Jurkat, Clone E6-1 (cell line): ENCODE measurements at regions not wholly inside any gene's neighbourhood (a gene's known extent, or its start where the extent isn't known, plus 50 kb on each side); places are given as distances from the start of the nearest gene placed in this dataset.
"Not testable (repeated sequence)": the region's sequence is repeated elsewhere in the genome, so short reads cannot be mapped to it uniquely, and the experiment has no call there.

ENCODE experiments used
- DNase-seq: peaks from one replicate; pipeline ENCODE4 v3.0.0-alpha.2; 2011; ENCODE audit warnings: low read depth, low spot score
- H3K4me3 ChIP-seq: 2 replicates; pipeline ENCODE4 v1.5.1; 2011; ENCODE audit warnings: mild to moderate bottlenecking, low read length, control low read depth, moderate library complexity

DNA sequence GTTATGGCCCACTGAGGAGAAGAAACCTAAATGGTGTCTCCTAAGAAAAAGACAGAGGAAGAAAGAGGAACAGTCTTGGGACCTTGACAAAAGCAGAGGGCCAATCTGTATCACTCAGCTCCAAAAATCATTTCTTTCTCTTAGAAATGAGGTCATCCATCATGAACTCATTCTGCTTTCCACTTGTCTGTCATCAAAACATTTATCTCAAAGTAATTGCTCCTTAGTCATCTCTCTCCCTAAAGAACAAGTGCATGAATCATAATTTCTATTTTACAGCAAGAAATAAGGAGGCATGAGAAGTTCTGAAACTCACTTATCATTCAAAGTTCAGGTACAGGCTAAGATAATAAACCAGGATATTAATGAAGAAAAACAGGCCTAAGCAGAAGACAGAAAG lies 375.6 kb downstream of the KCNA4 start:
- no peak overlapping the region for H3K4me3 ChIP-seq
- DNase-seq: no peak

DNA sequence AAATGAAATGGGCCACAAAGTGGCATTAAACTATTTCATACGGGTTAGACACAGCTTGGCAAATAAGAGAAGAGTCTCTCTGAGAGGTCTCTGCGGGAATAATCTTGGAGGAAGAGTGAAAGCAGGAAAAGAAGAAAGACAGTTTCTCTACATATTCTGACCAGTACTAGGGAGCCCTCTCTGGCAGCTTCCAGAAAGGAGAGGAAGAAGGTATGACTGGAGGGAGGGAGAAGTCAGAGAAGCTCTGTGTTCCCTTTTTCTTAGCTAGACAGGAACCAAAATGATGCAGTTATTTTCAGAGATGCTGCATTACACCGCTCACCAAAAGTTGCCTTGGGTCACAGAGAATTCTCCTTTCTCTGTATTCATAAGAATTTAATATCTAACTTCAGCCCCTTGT lies 382.1 kb downstream of the KCNA4 start:
- no peak for DNase-seq

DNA sequence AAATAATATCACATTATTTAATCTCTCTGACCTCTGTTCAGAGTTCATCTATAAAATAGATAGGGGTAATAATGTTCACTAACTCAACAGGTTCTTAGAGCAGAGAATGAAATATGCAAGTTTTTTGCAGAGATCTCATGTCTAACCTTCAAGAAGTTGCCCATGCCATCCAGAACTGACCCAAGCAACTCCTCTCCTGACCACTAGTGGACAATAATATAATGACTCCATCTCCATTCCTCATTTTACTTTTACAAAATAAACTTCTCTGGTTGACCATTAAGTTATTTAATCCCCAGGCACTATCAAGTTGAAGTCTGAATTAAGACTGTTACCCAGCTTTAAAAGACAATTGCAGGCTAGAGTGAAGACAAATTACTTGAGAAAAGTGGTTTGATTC lies 382.6 kb downstream of the KCNA4 start:
- no peak for DNase-seq

More for the DNA sequence above, 382.1 kb downstream of the KCNA4 start:
- no peak overlapping the region for H3K4me3 ChIP-seq

DNA sequence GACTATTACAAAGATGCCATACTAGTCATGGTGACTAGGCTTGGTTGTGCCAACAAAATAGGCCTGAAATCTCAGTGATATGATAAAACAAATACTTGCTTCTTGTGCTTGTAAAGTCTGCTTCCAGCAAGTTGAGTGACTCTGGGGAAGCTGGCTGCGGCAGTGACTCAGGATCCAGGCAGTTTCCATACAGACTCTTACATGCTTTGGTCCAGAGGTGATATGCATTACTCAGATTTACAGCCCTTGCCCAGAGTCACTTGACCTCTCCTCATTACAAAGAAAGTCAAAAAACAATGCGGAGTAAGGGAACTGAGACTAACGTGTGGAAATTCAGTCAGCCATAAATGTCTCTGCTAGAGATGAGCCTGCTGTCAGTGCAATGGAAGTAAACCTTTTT lies 387.5 kb downstream of the KCNA4 start:
- no peak for DNase-seq
- H3K4me3 ChIP-seq: no peak overlapping the region

More for the DNA sequence above, 382.6 kb downstream of the KCNA4 start:
- H3K4me3 ChIP-seq: no peak overlapping the region

DNA sequence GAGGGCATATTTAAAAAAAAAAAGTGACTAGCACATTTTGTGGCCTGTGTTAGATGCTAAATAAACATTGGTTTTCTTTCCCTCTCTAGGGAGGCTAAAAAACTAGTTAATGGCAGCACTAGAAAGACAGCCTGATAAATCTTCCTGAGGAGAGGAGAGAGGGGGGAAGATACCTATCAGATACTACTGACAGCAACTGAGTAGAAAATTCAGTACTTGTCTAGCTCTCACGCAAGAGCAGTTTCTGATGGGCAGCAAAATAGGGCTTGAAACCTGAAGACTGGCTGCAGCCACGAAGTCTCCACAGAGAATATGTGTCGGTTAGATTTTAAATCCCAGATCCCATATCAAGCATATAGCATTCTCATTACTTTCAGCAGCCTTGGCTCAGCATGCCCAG lies 388.2 kb downstream of the KCNA4 start:
- DNase-seq: no peak

DNA sequence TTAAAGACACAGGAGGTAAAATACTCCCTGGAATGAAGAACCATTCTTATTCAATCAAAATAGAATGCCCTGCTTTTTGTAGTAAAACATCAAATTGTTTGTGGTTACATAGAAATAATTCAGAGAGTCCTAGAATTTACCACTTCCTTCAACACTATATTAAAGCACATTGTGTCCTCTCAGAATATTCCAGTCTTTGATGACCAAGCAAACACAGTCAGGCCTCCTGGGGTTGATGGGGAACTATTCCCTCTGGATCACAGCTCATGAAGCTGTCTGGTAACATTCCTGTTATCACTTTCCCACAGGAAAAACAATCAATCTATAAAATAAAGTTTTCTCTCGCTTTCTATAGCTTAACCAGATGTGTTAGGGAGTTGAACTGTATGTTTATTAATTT lies 389.3 kb downstream of the KCNA4 start:
- DNase-seq: no peak
- no peak overlapping the region for H3K4me3 ChIP-seq

More for the DNA sequence above, 388.2 kb downstream of the KCNA4 start:
- no peak overlapping the region for H3K4me3 ChIP-seq

DNA sequence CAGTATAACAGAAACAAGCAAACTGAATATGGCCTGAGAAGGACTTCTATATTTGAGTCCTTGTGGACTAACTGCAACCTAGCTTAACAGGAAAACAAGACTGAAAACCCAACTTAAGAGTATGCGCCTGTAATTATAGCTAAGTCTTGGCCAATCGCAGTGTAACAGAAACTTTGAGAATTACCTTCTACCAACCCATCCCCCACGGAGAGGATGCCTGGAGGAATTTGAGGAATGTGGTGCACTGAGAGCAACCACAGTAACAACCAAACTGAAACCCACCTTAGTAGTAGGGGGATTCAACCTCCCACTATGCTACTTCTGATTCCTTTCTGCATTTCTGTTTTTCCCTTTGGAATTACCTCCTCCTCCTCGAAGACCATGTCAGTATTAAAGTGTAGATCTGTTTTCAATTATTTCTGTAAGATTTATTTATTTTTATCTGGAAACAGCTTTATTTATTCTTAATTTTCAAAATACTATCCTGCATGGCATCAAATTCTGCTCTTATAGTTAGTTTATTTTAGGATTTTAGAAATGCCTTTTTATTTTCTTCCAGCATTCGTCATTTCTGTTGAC lies 393.6 kb downstream of the KCNA4 start:
- no peak for DNase-seq
- H3K4me3 ChIP-seq: no peak overlapping the region

DNA sequence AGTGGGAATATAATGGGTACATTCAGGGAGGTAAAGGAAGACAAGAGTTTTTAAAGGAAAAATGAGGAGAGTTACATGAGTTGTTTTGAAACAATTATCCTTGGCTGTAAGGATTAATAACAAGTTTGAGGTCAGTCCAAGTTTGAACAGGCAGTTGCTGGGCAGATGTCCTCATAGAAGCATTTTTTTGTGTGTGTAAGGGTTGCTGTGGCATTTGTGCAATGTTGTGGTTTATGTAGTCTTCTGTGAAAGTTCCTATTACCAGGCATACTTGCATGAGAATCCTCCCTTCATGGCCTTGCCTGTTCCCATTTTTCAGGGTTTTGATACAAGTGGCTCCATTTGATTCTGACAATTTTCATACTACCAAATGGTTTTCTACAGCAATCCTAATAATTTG lies 400.2 kb downstream of the KCNA4 start:
- no peak overlapping the region for H3K4me3 ChIP-seq
- no peak for DNase-seq

DNA sequence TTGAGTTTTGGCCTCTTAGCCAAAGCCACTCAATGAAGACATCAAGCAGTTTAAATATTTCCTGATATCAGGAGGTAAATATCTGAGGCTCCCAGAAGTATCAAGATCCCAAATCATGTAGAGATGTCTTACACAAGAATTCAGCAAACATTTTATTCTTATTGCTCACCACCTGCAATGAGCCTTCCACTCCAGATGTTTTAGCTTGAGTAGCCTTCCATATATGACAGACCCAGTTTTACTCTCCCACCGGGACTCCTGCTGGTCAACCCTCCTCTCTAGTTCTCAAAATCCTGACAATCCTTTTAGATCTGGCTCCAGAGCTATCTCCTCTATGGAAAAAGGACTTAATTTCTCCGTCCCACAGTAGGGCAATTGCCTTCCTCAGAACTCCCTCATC lies 404.4 kb downstream of the KCNA4 start:
- no peak for DNase-seq

DNA sequence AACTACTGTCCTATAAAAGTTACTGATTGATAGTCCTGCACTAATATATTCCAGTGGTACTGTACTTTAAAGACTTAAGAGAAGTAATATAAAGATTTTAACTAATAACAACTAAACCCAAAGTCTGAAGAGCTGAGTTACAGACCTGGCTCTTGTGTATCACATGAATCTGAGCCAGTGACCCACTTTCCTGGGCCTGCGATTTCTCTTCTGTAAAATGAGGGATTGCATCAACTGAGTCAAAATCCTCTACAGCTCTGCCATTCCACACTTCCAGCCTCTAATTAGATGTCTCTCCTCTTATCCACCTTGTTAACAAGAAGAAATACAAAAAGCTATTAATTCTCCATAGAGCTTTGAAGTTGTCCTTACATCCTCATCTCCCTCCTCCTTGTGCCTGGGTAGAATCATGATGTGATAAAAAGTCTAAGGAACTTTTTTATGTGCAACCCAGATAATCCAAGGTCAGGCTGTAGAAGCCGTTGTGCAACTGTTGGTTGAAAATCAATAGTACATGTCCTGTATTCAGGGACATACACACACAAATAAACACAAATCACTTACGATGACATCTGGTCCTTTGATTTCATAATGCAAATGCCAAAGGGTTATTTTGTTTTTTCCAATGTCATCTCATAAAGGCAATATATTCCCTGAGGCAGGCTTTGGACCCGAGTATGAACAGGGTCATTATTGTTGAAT lies 410.3 kb downstream of the KCNA4 start:
- no peak overlapping the region for H3K4me3 ChIP-seq
- DNase-seq: no peak

More for the DNA sequence above, 404.4 kb downstream of the KCNA4 start:
- H3K4me3 ChIP-seq: no peak overlapping the region

DNA sequence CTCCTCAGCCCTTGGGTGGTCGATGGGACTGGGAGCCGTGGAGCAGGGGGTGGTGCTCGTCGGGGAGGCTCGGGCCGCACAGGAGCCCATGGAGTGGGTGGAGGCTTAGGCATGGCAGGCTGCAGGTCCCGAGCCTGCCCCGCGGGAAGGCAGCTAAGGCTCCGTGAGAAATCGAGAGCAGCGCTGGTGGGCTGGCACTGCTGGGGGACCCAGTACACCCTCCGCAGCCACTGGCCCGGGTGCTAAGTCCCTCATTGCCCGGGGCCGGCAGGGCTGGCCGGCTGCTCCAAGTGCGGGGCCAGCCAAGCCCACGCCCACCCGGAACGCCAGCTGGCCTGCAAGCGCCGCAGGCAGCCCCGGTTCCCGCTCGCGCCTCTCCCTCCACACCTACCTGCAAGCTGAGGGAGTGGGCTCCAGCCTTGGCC lies 416.7 kb downstream of the KCNA4 start:
- not testable (repeated sequence) for H3K4me3 ChIP-seq, DNase-seq

DNA sequence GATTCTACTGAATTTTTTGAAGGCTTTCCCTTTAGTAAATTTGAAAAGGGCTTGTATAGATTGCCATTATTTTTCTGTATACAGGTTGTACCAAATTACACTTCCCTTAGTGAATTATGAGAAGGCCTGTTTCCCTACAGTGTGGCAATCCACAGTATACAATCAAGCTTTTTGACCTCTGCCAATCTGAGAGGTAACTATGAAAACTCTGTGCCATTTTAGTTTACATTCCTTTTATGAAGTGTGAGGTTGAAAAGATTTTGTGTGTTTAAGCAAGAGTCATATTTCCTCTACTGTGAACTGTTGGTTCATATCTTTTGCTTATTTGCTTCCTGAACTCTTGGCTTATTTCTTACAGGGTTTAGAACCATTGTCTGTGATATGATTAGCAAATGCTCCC lies 432.5 kb downstream of the KCNA4 start:
- no peak overlapping the region for H3K4me3 ChIP-seq
- DNase-seq: no peak

DNA sequence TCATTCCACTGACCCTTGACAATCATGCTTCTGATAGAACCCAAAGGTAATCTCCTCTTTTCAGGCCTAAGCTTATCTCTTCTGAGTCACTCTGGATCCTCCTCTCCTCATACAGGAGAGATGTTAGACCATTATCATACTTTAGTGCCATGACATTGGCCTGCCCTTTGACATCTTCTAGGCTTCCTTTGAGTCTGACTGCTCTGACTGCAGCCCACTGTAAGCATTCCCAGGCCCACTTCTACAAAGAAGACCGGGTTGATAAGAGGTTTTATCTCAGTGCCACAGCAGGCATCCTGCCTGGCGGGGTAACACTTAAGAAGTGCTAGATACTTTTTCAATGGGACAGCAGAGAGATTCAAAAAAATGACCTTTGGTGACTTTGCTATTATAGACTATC lies 438.0 kb downstream of the KCNA4 start:
- H3K4me3 ChIP-seq: no peak overlapping the region
- DNase-seq: no peak

DNA sequence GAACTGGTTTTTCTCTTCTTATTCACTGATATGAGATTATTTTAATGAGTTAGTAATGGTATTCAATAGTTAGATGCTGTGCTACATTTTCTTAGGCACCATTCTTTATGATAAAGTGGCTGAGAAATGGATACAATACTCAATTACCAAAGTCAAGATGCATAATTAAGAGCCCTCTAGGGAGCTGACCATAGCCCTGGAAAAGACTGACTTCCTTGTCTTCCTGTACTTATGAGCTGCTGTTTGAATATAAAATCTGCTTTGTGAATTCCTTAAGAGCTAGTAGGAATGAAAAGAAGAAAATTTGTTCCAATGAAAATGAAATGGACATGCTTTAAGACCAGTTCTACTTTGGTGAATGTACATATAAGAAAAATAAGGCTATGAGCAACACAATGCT lies 452.3 kb downstream of the KCNA4 start:
- no peak for DNase-seq

DNA sequence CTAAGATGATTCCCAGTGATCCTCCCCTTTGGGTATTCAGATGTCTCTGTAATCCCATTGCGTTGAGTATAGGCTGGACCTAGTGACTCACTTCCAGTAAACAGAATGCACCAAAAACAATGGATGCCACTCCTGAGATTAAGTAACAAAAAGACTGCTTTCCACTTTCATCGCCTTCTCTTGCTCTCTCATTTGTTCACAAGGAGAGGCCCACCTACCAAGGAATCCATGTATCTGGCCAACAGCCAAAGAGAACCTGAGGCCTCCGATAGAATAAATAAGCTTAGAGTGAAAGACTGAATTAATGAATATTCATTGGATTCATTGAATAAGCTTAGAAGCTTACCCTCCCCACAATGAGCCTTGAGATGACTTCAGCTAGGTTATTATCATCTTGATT lies 454.6 kb downstream of the KCNA4 start:
- DNase-seq: no peak
- H3K4me3 ChIP-seq: no peak overlapping the region

More for the DNA sequence above, 452.3 kb downstream of the KCNA4 start:
- no peak overlapping the region for H3K4me3 ChIP-seq

DNA sequence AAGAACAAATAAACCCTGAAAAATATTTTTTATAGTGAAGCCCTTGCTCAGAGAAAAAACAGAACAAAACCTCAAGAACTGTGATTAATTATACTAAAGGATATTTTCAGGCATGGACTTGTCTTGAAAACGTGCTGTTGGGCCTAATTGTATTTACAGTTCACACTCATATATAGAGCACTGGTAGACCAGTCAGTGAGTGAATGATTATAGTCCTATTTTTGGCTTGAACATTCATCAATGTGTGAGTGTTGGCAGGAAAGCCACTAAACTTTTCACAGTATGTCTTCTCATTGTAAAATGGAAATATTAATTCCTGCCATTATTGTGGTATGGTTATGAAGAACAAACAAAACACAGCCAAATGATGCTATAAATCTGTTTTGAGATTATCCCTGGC lies 462.8 kb downstream of the KCNA4 start:
- H3K4me3 ChIP-seq: no peak overlapping the region
- no peak for DNase-seq

DNA sequence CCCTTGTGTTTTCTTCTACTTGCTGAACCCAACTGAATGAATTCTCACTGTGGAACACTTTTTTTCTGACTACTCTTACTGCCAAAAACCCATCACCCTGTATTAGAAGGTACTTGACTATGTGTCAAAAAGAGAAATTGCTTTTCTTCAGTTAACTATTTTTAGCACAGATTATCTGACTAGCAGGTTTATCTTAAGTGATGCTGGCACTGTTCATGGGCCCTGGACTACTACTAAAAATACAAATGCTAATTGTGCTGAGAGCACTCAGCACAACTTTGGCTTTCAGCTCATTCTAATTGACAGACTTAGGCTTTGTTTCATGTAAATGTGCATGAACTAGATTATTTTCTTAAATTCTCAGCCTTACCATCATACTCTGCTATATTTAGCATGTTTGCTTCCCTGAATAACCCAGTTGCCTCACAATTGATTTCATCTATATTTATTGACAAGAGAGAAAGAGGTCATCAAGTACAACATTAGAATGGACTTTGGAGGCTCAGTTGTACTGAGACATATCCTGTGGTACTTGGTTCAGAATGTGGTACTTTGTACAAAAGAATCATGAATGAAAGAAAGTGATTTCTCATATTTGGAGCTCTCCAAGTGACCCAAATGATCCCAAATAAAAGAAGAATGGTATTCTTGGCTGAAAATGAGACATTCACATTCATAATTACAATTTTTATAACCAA lies 478.3 kb downstream of the KCNA4 start:
- no peak overlapping the region for H3K4me3 ChIP-seq
- no peak for DNase-seq

DNA sequence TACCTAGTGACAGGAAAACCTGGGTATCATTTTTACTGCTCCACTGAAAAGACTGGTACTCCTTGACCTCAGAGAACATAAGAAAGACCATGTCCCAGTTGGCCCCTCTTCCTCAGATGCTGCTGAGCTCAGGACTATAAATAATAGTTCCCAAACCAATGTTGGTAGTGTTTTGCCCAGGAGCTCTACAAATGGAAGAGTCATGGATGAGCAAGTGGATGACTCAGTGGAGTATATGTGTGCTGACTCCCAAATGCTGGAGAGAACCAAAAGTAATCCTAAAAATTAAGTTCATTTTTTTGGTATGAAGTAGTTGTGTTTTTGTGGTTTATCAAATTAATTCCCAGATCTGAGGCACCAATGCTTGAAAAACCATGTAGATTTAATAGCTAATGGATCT lies 482.0 kb downstream of the KCNA4 start:
- H3K4me3 ChIP-seq: no peak overlapping the region
- no peak for DNase-seq

DNA sequence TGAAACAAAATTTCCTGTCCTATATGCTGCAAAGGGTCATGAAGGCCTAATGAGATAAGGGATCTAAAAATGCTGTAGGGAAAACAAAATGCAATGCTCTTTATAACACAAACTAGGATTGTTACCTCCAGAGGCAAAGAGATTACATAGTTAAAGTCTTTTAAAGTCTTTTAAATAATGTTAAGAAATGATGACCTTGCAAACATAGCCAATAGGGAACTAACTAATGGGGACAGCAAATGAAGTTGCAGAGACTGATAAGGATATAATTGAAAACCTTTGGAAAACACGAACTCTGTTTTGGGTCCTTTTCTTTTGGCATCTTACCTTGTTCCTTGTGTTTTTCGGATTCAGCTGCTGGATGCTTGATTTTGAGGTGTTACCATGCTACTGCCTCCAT lies 485.9 kb downstream of the KCNA4 start:
- no peak for DNase-seq
- no peak overlapping the region for H3K4me3 ChIP-seq

DNA sequence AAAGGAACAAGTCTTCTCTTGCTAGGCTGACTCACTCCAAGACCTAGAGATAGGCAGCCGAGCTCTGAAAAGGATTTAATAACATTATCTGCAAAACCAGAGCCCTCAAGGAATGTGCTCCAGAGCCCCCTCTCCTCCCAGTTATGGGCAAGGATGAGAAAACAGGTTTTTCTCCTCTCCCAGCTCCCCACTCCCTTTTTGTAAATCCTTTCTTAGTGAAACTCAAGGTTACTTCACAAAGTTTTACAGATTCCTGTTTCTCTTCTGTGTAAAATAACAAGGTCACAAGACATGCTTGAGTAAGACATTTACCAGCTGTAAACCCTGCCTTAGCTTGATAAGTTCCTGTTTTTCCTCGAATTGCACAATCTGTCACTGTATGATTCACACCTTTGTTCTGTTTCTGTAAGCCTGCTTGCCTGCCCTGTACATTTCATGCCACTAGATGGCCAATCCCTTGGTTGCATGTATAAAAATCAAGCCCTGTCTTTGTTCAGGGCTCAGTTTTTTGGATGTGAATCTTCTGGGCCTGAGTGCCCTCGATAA lies 489.4 kb downstream of the KCNA4 start:
- peak; percentile 41 for DNase-seq
- no peak overlapping the region for H3K4me3 ChIP-seq
